WTC11 (cell line): ENCODE measurements at regions not wholly inside any gene's neighbourhood (a gene's known extent, or its start where the extent isn't known, plus 50 kb on each side); places are given as distances from the start of the nearest gene placed in this dataset.
"Not testable (repeated sequence)": the region's sequence is repeated elsewhere in the genome, so short reads cannot be mapped to it uniquely, and the experiment has no call there.

ENCODE experiments used
- ATAC-seq: fragments of 200-7000 bp; cut with Tn5 transposase; 2 replicates; pipeline ENCODE4 v1.10.0; 2021; ENCODE audit warnings: mild to moderate bottlenecking, moderate library complexity
- CTCF ChIA-PET: fragments of 300-600 bp; sonication (Branson Sonifier 250); formaldehyde crosslinking; loops from one replicate; lab custom pipeline; 2021; ENCODE audit warnings: antibody characterized with exemption; lab: Charles Lee
- POLR2A ChIA-PET: fragments of 350-600 bp; sonication (Branson Sonifier 250); formaldehyde crosslinking; loops from one replicate; lab custom pipeline; 2021; ENCODE audit warnings: antibody characterized with exemption; lab: Charles Lee
- DNase-seq: peaks from one replicate; pipeline ENCODE4 v3.0.0; 2021; ENCODE audit warnings: low spot score
- H3K27ac Mint-ChIP-seq: 2 replicates; pipeline ENCODE4 v1.8.0; 2021; ENCODE audit warnings: mixed read lengths
- H3K27me3 Mint-ChIP-seq: 2 replicates; pipeline ENCODE4 v1.8.0; 2021; ENCODE audit warnings: low read depth, mild to moderate bottlenecking, moderate library complexity, mixed read lengths
- H3K36me3 Mint-ChIP-seq: 2 replicates; pipeline ENCODE4 v1.8.0; 2021; ENCODE audit warnings: mixed read lengths
- H3K4me1 Mint-ChIP-seq: 2 replicates; pipeline ENCODE4 v1.8.0; 2022; ENCODE audit warnings: mixed read lengths
- H3K4me3 Mint-ChIP-seq: 2 replicates; pipeline ENCODE4 v1.8.0; 2021; ENCODE audit warnings: mild to moderate bottlenecking, moderate library complexity, mixed read lengths
- H3K9me3 Mint-ChIP-seq: 2 replicates; pipeline ENCODE4 v1.8.0; 2021; ENCODE audit warnings: mixed read lengths
- ATF1 ChIP-seq: sonication (generic); formaldehyde crosslinking; IDR thresholded peaks from 2 replicates; pipeline ENCODE4 v1.8.1; 2023; ENCODE audit warnings: mild to moderate bottlenecking, moderate library complexity, missing genetic modification reagents
- CREM ChIP-seq: sonication (generic); formaldehyde crosslinking; IDR thresholded peaks from 2 replicates; pipeline ENCODE4 v1.8.1; 2022; ENCODE audit warnings: mild to moderate bottlenecking, missing genetic modification reagents, moderate library complexity
- FOXK1 ChIP-seq: sonication (generic); formaldehyde crosslinking; IDR thresholded peaks from 2 replicates; pipeline ENCODE4 v1.8.0; 2022; ENCODE audit warnings: mild to moderate bottlenecking, moderate library complexity, missing genetic modification reagents
- HMGA2 ChIP-seq: fragments of 250-450 bp; sonication (Bioruptor Pico); IDR thresholded peaks from 2 replicates; pipeline ENCODE4 v1.4.0; 2021; ENCODE audit warnings: mild to moderate bottlenecking, moderate library complexity
- JAZF1 ChIP-seq: fragments of 250-450 bp; sonication (Bioruptor Pico); IDR thresholded peaks from 2 replicates; pipeline ENCODE4 v1.9.0; 2021; ENCODE audit warnings: moderate library complexity, mild to moderate bottlenecking, inconsistent platforms
- JUN ChIP-seq: sonication (generic); formaldehyde crosslinking; IDR thresholded peaks from 2 replicates; pipeline ENCODE4 v1.8.0; 2023; ENCODE audit warnings: mild to moderate bottlenecking, missing genetic modification reagents
- MXD4 ChIP-seq: fragments of 250-450 bp; sonication (Bioruptor Pico); IDR thresholded peaks from 2 replicates; pipeline ENCODE4 v1.8.0; 2021; ENCODE audit warnings: mild to moderate bottlenecking, moderate library complexity, borderline replicate concordance
- MYBL2 ChIP-seq: sonication (generic); formaldehyde crosslinking; IDR thresholded peaks from 2 replicates; pipeline ENCODE4 v1.8.1; 2023; ENCODE audit warnings: mild to moderate bottlenecking, moderate library complexity, missing genetic modification reagents
- NR3C1 ChIP-seq: sonication (generic); formaldehyde crosslinking; conservative IDR thresholded peaks from 2 replicates; pipeline ENCODE4 v1.8.1; 2023; ENCODE audit warnings: low read depth, mild to moderate bottlenecking, missing genetic modification reagents
- ZBTB21 ChIP-seq: sonication (generic); formaldehyde crosslinking; IDR thresholded peaks from 2 replicates; pipeline ENCODE4 v1.8.1; 2023; ENCODE audit warnings: mild to moderate bottlenecking, missing genetic modification reagents, borderline replicate concordance
- ZNF138 ChIP-seq: sonication (generic); formaldehyde crosslinking; conservative IDR thresholded peaks from 2 replicates; pipeline ENCODE4 v1.8.1; 2022; ENCODE audit warnings: mild to moderate bottlenecking, moderate library complexity, missing genetic modification reagents
- TF ChIP-seq, protein P1 (sequence below): fragments of 250-450 bp; sonication (Bioruptor Pico); IDR thresholded peaks from 2 replicates; pipeline ENCODE4 v1.8.0; 2021; ENCODE audit warnings: mild to moderate bottlenecking
- TF ChIP-seq, protein P2 (sequence below): sonication (generic); formaldehyde crosslinking; IDR thresholded peaks from 2 replicates; pipeline ENCODE4 v1.8.1; 2023; ENCODE audit warnings: mild to moderate bottlenecking, missing genetic modification reagents
- TF ChIP-seq, protein P3 (sequence below): fragments of 250-450 bp; sonication (Bioruptor Pico); IDR thresholded peaks from 2 replicates; pipeline ENCODE4 v1.9.0; 2021; ENCODE audit warnings: mild to moderate bottlenecking, borderline replicate concordance
- TF ChIP-seq, protein P4 (sequence below): sonication (generic); formaldehyde crosslinking; IDR thresholded peaks from 2 replicates; pipeline ENCODE4 v1.8.1; 2023; ENCODE audit warnings: mild to moderate bottlenecking, missing genetic modification reagents, moderate library complexity

DNA sequence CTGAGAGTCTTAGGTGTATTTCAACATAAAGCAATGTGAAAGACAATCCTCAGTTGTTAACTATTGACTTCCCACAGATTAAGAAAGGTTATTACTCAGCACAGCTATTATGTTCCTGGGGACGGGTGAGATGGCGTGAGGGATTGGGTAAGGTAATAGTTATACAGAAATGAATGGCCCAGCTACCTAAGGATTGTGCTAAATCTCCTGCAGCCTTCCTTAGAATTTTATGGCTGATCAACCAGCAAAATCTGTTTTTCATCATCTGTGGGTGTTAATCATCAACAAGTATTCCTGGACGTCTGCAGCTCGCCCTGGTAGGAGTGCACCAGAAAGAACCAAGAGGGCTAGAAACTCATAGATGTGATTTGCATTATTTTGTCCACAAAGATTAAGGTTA is 146.0 kb upstream of the IVNS1ABP start:
- ATAC-seq (no peak), DNase-seq (no peak)
- Mint-ChIP-seq H3K36me3 (no peaks in the 10 kb centered on the region), H3K4me3 (no peak overlapping the region), H3K27ac (no peak overlapping the region), H3K9me3 (peaks cover 15% of the 10 kb centered on the region), H3K27me3 (no peaks in the 10 kb centered on the region), H3K4me1 (no peaks in the 10 kb centered on the region)
- TF ChIP-seq FOXK1 (CRISPR knock-in tag) (no peak), NR3C1 (CRISPR knock-in tag) (no peak), ZNF138 (CRISPR knock-in tag) (no peak), JAZF1 (CRISPR knock-in tag) (no peak), ATF1 (CRISPR knock-in tag) (no peak), ZBTB21 (CRISPR knock-in tag) (no peak), MYBL2 (no peak), JUN (CRISPR knock-in tag) (no peak), HMGA2 (CRISPR knock-in tag) (no peak), MXD4 (no peak)
- TF ChIP-seq, protein P1, sequence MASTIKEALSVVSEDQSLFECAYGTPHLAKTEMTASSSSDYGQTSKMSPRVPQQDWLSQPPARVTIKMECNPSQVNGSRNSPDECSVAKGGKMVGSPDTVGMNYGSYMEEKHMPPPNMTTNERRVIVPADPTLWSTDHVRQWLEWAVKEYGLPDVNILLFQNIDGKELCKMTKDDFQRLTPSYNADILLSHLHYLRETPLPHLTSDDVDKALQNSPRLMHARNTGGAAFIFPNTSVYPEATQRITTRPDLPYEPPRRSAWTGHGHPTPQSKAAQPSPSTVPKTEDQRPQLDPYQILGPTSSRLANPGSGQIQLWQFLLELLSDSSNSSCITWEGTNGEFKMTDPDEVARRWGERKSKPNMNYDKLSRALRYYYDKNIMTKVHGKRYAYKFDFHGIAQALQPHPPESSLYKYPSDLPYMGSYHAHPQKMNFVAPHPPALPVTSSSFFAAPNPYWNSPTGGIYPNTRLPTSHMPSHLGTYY: no peak
- TF ChIP-seq, protein P2, sequence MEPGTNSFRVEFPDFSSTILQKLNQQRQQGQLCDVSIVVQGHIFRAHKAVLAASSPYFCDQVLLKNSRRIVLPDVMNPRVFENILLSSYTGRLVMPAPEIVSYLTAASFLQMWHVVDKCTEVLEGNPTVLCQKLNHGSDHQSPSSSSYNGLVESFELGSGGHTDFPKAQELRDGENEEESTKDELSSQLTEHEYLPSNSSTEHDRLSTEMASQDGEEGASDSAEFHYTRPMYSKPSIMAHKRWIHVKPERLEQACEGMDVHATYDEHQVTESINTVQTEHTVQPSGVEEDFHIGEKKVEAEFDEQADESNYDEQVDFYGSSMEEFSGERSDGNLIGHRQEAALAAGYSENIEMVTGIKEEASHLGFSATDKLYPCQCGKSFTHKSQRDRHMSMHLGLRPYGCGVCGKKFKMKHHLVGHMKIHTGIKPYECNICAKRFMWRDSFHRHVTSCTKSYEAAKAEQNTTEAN (CRISPR knock-in tag): no peak
- TF ChIP-seq, protein P3, sequence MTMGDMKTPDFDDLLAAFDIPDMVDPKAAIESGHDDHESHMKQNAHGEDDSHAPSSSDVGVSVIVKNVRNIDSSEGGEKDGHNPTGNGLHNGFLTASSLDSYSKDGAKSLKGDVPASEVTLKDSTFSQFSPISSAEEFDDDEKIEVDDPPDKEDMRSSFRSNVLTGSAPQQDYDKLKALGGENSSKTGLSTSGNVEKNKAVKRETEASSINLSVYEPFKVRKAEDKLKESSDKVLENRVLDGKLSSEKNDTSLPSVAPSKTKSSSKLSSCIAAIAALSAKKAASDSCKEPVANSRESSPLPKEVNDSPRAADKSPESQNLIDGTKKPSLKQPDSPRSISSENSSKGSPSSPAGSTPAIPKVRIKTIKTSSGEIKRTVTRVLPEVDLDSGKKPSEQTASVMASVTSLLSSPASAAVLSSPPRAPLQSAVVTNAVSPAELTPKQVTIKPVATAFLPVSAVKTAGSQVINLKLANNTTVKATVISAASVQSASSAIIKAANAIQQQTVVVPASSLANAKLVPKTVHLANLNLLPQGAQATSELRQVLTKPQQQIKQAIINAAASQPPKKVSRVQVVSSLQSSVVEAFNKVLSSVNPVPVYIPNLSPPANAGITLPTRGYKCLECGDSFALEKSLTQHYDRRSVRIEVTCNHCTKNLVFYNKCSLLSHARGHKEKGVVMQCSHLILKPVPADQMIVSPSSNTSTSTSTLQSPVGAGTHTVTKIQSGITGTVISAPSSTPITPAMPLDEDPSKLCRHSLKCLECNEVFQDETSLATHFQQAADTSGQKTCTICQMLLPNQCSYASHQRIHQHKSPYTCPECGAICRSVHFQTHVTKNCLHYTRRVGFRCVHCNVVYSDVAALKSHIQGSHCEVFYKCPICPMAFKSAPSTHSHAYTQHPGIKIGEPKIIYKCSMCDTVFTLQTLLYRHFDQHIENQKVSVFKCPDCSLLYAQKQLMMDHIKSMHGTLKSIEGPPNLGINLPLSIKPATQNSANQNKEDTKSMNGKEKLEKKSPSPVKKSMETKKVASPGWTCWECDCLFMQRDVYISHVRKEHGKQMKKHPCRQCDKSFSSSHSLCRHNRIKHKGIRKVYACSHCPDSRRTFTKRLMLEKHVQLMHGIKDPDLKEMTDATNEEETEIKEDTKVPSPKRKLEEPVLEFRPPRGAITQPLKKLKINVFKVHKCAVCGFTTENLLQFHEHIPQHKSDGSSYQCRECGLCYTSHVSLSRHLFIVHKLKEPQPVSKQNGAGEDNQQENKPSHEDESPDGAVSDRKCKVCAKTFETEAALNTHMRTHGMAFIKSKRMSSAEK (CRISPR knock-in tag): no peak
- TF ChIP-seq, protein P4, sequence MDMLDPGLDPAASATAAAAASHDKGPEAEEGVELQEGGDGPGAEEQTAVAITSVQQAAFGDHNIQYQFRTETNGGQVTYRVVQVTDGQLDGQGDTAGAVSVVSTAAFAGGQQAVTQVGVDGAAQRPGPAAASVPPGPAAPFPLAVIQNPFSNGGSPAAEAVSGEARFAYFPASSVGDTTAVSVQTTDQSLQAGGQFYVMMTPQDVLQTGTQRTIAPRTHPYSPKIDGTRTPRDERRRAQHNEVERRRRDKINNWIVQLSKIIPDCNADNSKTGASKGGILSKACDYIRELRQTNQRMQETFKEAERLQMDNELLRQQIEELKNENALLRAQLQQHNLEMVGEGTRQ (CRISPR knock-in tag): no peak
- ChIA-PET CTCF (no interaction called here), POLR2A (no interaction called here)

DNA sequence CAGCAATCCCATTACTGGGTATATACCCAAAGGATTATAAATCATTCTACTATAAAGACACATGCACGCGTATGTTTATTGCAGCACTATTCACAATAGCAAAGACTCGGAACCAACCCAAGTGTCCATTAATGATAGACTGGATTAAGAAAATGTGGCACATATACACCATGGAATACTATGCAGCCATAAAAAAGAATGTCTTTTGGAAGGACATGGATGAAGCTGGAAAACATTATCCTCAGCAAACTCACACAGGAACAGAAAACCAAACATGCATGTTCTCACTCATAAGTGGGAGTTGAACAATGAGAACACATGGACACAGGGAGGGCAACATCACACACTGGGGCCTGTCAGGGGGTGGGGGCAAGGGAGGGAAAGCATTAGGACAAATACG is 143.7 kb upstream of the IVNS1ABP start:
- H3K27ac Mint-ChIP-seq, POLR2A ChIA-PET, ATAC-seq, H3K4me3 Mint-ChIP-seq, H3K36me3 Mint-ChIP-seq, DNase-seq, H3K27me3 Mint-ChIP-seq, CTCF ChIA-PET, H3K4me1 Mint-ChIP-seq: not testable (repeated sequence)
- H3K9me3 Mint-ChIP-seq: peaks cover 15% of the 10 kb centered on the region

DNA sequence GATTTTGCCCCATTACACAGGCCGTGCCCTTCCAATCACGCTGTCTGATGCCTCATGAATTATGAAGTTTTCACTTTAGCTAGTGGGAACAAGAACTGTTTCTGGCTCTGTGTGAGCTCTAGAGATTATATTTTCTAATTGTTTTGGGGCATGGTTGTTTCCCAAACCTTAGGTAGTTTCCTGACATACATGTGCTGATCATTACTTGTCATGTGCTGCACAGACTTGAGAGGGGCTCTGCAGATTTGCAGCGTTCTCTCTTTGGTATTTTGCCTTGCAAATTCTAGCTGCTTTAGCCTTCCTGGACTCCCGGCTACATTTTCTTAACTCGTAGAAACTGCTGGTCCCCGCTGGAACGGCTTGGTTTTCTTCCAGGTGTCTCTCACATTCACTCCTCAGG is 142.1 kb upstream of the IVNS1ABP start:
- ATAC-seq (no peak), DNase-seq (no peak)
- Mint-ChIP-seq H3K4me1 (no peaks in the 10 kb centered on the region), H3K9me3 (peaks cover 16% of the 10 kb centered on the region), H3K27me3 (no peaks in the 10 kb centered on the region), H3K27ac (no peak overlapping the region), H3K36me3 (no peaks in the 10 kb centered on the region), H3K4me3 (no peak overlapping the region)
- no peak for TF ChIP-seq MXD4
- no peak for TF ChIP-seq CREM (CRISPR knock-in tag)
- ChIA-PET CTCF (interaction anchor here (0.6 kb wide), 1 partner anchor 198 kb away, joined by 3 read pairs; no protein-coding TSS in a partner anchor), POLR2A (no interaction called here)
